Stomach (tissue), 4 donors: ENCODE measurements at regions not wholly inside any gene's neighbourhood (a gene's known extent, or its start where the extent isn't known, plus 50 kb on each side); places are given as distances from the start of the nearest gene placed in this dataset.

Experiments used
- POLR2A ChIP-seq, 4 donors: fragments of 450-650 bp; IDR thresholded peaks; one replicate each; pipeline ENCODE4 v1.6.1; 2016; ENCODE audit warnings: antibody characterized with exemption in 4 of 4, control low read depth in 2 of 4, mild to moderate bottlenecking in 1 of 4, moderate library complexity in 1 of 4
- TF ChIP-seq, protein P1 (sequence below), 7 experiments: fragments of 450-650 bp in 4 of 7; fragments of 200-600 bp in 3 of 7; sonication (generic) in 3 of 7; IDR thresholded peaks; one replicate each; pipeline ENCODE4 v1.5.1; 2016 to 2019; ENCODE audit warnings: antibody characterized with exemption in 7 of 7, control low read depth in 2 of 7, mild to moderate bottlenecking in 1 of 7

DNA sequence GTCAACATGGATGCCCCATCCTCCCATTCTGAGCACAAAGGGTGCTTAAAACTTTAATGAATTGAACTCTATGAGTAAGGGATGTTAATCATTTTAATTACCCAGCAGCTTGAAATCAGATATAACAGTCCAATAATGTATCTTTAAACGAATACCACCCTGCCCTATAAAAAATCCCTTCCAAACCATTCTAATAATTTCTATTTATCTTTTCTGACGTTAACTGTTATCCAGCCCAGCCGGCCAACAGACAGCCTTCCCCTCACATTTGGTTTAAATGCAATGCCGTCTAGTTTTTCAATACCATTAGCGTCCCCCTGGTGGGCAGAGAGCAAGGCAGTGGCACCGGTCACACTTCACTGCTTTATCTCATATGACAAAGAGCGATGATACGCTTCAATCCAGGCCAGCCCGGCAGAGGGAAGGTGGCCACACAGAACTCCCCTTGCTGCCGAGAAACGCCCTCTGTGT is 402.2 kb upstream of the ZNF507 start:
- TF ChIP-seq, protein P1, sequence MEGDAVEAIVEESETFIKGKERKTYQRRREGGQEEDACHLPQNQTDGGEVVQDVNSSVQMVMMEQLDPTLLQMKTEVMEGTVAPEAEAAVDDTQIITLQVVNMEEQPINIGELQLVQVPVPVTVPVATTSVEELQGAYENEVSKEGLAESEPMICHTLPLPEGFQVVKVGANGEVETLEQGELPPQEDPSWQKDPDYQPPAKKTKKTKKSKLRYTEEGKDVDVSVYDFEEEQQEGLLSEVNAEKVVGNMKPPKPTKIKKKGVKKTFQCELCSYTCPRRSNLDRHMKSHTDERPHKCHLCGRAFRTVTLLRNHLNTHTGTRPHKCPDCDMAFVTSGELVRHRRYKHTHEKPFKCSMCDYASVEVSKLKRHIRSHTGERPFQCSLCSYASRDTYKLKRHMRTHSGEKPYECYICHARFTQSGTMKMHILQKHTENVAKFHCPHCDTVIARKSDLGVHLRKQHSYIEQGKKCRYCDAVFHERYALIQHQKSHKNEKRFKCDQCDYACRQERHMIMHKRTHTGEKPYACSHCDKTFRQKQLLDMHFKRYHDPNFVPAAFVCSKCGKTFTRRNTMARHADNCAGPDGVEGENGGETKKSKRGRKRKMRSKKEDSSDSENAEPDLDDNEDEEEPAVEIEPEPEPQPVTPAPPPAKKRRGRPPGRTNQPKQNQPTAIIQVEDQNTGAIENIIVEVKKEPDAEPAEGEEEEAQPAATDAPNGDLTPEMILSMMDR (IDR thresholded peaks at IDR 0.05) = no peak
- TF ChIP-seq POLR2A (IDR thresholded peaks at IDR 0.05) = no peak
